ENCODE measurements at regions not wholly inside any gene's neighbourhood (a gene's known extent, or its start where the extent isn't known, plus 50 kb on each side); places are given as distances from the start of the nearest gene placed in this dataset.
"Not testable (repeated sequence)": the region's sequence is repeated elsewhere in the genome, so short reads cannot be mapped to it uniquely, and the experiment has no call there.

- no peaks in the 10 kb centered on the region for H3K36me3 ChIP-seq (ENCODE audit: insufficient read depth, low read length)
These were observed 463.5 kb upstream of the NETO1 start for GRCh38 chr18:73331212-73331772.

GRCh38 chr18:73330106-73330505, 462.3 kb upstream of the NETO1 start:
- not testable (repeated sequence) for H3K9me3 ChIP-seq (ENCODE audit: low read depth, low read length); DNase-seq (ENCODE audit: insufficient read length, low spot score, missing footprints); H3K27ac ChIP-seq (ENCODE audit: low read depth, low read length); H3K4me1 ChIP-seq (ENCODE audit: insufficient read depth, low read length); H3K27me3 ChIP-seq (ENCODE audit: insufficient read depth, low read length); H3K4me3 ChIP-seq (ENCODE audit: insufficient read depth, low read length); H2AFZ ChIP-seq (ENCODE audit: low read length); H3K79me2 ChIP-seq (ENCODE audit: insufficient read depth, low read length); H4K20me1 ChIP-seq (ENCODE audit: insufficient read depth, low read length); H3K4me2 ChIP-seq (ENCODE audit: insufficient read depth, low read length); H3K36me3 ChIP-seq (ENCODE audit: insufficient read depth, low read length)

More at GRCh38 chr18:73331212-73331772, 463.5 kb upstream of the NETO1 start:
- Histone ChIP-seq H3K27ac (ENCODE audit: low read depth, low read length) (no peak overlapping the region), H3K79me2 (ENCODE audit: insufficient read depth, low read length) (no peaks in the 10 kb centered on the region), H4K20me1 (ENCODE audit: insufficient read depth, low read length) (no peaks in the 10 kb centered on the region), H3K27me3 (ENCODE audit: insufficient read depth, low read length) (no peaks in the 10 kb centered on the region), H3K4me2 (ENCODE audit: insufficient read depth, low read length) (no peak overlapping the region), H3K4me1 (ENCODE audit: insufficient read depth, low read length) (no peaks in the 10 kb centered on the region), H2AFZ (ENCODE audit: low read length) (no peak overlapping the region), H3K4me3 (ENCODE audit: insufficient read depth, low read length) (no peak overlapping the region), H3K9me3 (ENCODE audit: low read depth, low read length) (no peaks in the 10 kb centered on the region)
- no peak for TF ChIP-seq CTCF (IDR thresholded peaks at IDR 0.05; ENCODE audit: extremely low read depth, low read depth, low read length)
- DNase-seq (ENCODE audit: insufficient read length, low spot score, missing footprints) = no peak

GRCh38 chr18:73324187-73324831, 456.5 kb upstream of the NETO1 start:
- not testable (repeated sequence) for H3K79me2 ChIP-seq (ENCODE audit: insufficient read depth, low read length); DNase-seq (ENCODE audit: insufficient read length, low spot score, missing footprints); H4K20me1 ChIP-seq (ENCODE audit: insufficient read depth, low read length); H3K36me3 ChIP-seq (ENCODE audit: insufficient read depth, low read length); H3K27ac ChIP-seq (ENCODE audit: low read depth, low read length); H3K9me3 ChIP-seq (ENCODE audit: low read depth, low read length); H3K27me3 ChIP-seq (ENCODE audit: insufficient read depth, low read length); H3K4me1 ChIP-seq (ENCODE audit: insufficient read depth, low read length); H2AFZ ChIP-seq (ENCODE audit: low read length); H3K4me2 ChIP-seq (ENCODE audit: insufficient read depth, low read length); H3K4me3 ChIP-seq (ENCODE audit: insufficient read depth, low read length)

GRCh38 chr18:73318739-73319479, 451.1 kb upstream of the NETO1 start:
- Histone ChIP-seq H3K4me3 (ENCODE audit: insufficient read depth, low read length) (no peak overlapping the region), H3K4me2 (ENCODE audit: insufficient read depth, low read length) (no peak overlapping the region), H2AFZ (ENCODE audit: low read length) (no peak overlapping the region), H4K20me1 (ENCODE audit: insufficient read depth, low read length) (no peaks in the 10 kb centered on the region), H3K27me3 (ENCODE audit: insufficient read depth, low read length) (no peaks in the 10 kb centered on the region), H3K27ac (ENCODE audit: low read depth, low read length) (no peak overlapping the region), H3K4me1 (ENCODE audit: insufficient read depth, low read length) (no peaks in the 10 kb centered on the region), H3K9me3 (ENCODE audit: low read depth, low read length) (no peaks in the 10 kb centered on the region), H3K79me2 (ENCODE audit: insufficient read depth, low read length) (no peaks in the 10 kb centered on the region), H3K36me3 (ENCODE audit: insufficient read depth, low read length) (no peaks in the 10 kb centered on the region)
- DNase-seq (ENCODE audit: insufficient read length, low spot score, missing footprints) = no peak
- TF ChIP-seq CTCF (IDR thresholded peaks at IDR 0.05; ENCODE audit: extremely low read depth, low read depth, low read length) = no peak

GRCh38 chr18:73316513-73316912, 448.7 kb upstream of the NETO1 start:
- Histone ChIP-seq H3K4me3 (ENCODE audit: insufficient read depth, low read length) (no peak overlapping the region), H2AFZ (ENCODE audit: low read length) (no peak overlapping the region), H3K79me2 (ENCODE audit: insufficient read depth, low read length) (no peaks in the 10 kb centered on the region), H3K27ac (ENCODE audit: low read depth, low read length) (no peak overlapping the region), H3K4me2 (ENCODE audit: insufficient read depth, low read length) (no peak overlapping the region), H3K4me1 (ENCODE audit: insufficient read depth, low read length) (no peaks in the 10 kb centered on the region), H4K20me1 (ENCODE audit: insufficient read depth, low read length) (no peaks in the 10 kb centered on the region), H3K36me3 (ENCODE audit: insufficient read depth, low read length) (no peaks in the 10 kb centered on the region), H3K9me3 (ENCODE audit: low read depth, low read length) (no peaks in the 10 kb centered on the region), H3K27me3 (ENCODE audit: insufficient read depth, low read length) (no peaks in the 10 kb centered on the region)
- no peak for TF ChIP-seq CTCF (IDR thresholded peaks at IDR 0.05; ENCODE audit: extremely low read depth, low read depth, low read length)
- no peak for DNase-seq (ENCODE audit: insufficient read length, low spot score, missing footprints)

Data from osteoblast (primary cell).